Smooth muscle cell (in vitro differentiated cells): ENCODE measurements at regions not wholly inside any gene's neighbourhood (a gene's known extent, or its start where the extent isn't known, plus 50 kb on each side); places are given as distances from the start of the nearest gene placed in this dataset.
"Not testable (repeated sequence)": the region's sequence is repeated elsewhere in the genome, so short reads cannot be mapped to it uniquely, and the experiment has no call there.

ENCODE experiments used
- DNase-seq: peaks from one replicate; lab custom pipeline; 2025; ENCODE audit not compliant: unreplicated experiment; lab: John Stamatoyannopoulos, UW
- H2AFZ ChIP-seq: fragments of 200-600 bp; sonication (generic); 2 replicates; pipeline ENCODE4 v1.6.0; 2016; ENCODE audit warnings: antibody characterized with exemption, low read depth, mild to moderate bottlenecking
- H3F3A ChIP-seq: fragments of 200-600 bp; sonication (generic); 2 replicates; pipeline ENCODE4 v1.6.0; 2017; ENCODE audit warnings: antibody characterized with exemption, low read depth
- H3K27ac ChIP-seq: fragments of 200-600 bp; sonication (generic); 2 replicates; pipeline ENCODE4 v1.5.1; 2016; ENCODE audit warnings: low read depth, mild to moderate bottlenecking
- H3K27me3 ChIP-seq: fragments of 200-600 bp; sonication (generic); 2 replicates; pipeline ENCODE4 v1.6.1; 2016; ENCODE audit warnings: low read depth, mild to moderate bottlenecking
- H3K36me3 ChIP-seq: fragments of 200-600 bp; sonication (generic); 2 replicates; pipeline ENCODE4 v1.5.1; 2016; ENCODE audit warnings: low read depth
- H3K4me1 ChIP-seq: fragments of 200-600 bp; sonication (generic); 2 replicates; pipeline ENCODE4 v1.5.1; 2016; ENCODE audit warnings: low read depth
- H3K4me2 ChIP-seq: fragments of 200-600 bp; sonication (generic); 2 replicates; pipeline ENCODE4 v1.6.0; 2016; ENCODE audit warnings: mild to moderate bottlenecking
- H3K4me3 ChIP-seq: fragments of 200-600 bp; sonication (generic); 2 replicates; pipeline ENCODE4 v1.5.1; 2016; ENCODE audit warnings: mild to moderate bottlenecking
- H3K79me2 ChIP-seq: fragments of 200-600 bp; sonication (generic); 2 replicates; pipeline ENCODE4 v1.6.0; 2016; ENCODE audit warnings: low read depth, mild to moderate bottlenecking
- H3K9ac ChIP-seq: fragments of 200-600 bp; sonication (generic); 2 replicates; pipeline ENCODE4 v1.6.0; 2016; ENCODE audit warnings: low read depth
- H3K9me3 ChIP-seq: fragments of 200-600 bp; sonication (generic); replicated peaks from 2 replicates; pipeline ENCODE4 v1.5.1; 2016; ENCODE audit warnings: low read depth
- H4K20me1 ChIP-seq: fragments of 200-600 bp; sonication (generic); 2 replicates; pipeline ENCODE4 v1.6.0; 2016; ENCODE audit warnings: low read depth
- WGBS: methylation state at CpG from one replicate; pipeline ENCODE4 v1.1.7; 2016; ENCODE audit warnings: low lambda C conversion rate; 5-methylcytosine and 5-hydroxymethylcytosine counted together
- TF ChIP-seq, protein P1 (sequence below): fragments of 200-600 bp; sonication (generic); IDR thresholded peaks from 2 replicates; pipeline ENCODE4 v1.5.1; 2017; ENCODE audit warnings: borderline replicate concordance, mild to moderate bottlenecking, antibody characterized with exemption; ENCODE audit not compliant: insufficient read depth, poor library complexity, severe bottlenecking

DNA sequence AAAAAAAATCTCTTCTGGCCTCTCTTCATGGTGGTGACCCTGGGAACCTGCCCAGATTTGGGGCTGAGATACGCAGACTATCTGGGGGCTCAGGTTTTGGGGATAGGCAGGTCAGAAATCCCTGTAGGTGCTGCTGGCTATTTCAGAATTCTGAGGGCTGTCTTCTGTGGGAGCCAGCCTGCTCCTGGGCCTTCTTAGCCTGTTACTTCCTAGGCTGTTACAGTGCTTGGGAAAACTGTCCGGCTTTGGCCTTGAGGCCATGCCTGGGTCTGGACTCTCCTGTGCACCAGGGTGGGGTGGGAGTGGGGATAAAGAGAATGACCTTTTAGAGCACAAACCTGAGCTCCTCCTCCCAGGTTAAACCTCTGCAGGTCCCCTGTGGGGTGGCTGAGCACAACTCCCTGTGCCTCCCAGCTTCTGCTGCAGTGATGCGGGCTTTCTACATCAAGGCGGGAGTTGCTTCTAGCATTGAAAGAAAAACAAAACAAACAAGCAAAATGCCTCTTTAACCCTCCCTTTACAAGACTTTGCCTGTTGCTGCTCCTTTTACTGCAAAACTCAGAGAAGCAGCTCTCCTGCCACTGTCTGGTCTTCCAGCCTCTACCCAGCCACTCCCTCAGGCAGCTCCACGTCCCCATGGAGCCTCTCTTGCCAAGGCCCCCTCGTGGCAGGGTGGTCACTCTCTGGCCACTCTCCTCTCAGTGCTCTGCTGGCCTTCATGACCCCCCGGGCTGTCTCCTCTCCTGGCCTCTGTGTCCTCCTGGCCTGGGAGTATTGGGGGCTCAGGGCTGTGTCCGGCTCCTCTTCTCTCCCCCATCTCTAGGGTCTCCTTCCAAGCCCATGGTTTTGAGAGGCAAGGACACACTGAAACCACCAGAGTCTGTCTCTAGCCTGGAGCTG, 293.0 kb upstream of the HS6ST1 start:
- Histone ChIP-seq H3K4me3 (no peak overlapping the region), H2AFZ (no peak overlapping the region), H4K20me1 (no peaks in the 10 kb centered on the region), H3K9ac (no peak overlapping the region), H3K36me3 (no peaks in the 10 kb centered on the region), H3K9me3 (no peaks in the 10 kb centered on the region), H3K27ac (no peak overlapping the region), H3K79me2 (no peaks in the 10 kb centered on the region), H3K27me3 (no peaks in the 10 kb centered on the region), H3F3A (no peaks in the 10 kb centered on the region), H3K4me1 (no peaks in the 10 kb centered on the region), H3K4me2 (no peak overlapping the region)
- DNase-seq: no peak
- WGBS: 96% methylated on average over 8 of the region's 8 CpGs
- TF ChIP-seq, protein P1, sequence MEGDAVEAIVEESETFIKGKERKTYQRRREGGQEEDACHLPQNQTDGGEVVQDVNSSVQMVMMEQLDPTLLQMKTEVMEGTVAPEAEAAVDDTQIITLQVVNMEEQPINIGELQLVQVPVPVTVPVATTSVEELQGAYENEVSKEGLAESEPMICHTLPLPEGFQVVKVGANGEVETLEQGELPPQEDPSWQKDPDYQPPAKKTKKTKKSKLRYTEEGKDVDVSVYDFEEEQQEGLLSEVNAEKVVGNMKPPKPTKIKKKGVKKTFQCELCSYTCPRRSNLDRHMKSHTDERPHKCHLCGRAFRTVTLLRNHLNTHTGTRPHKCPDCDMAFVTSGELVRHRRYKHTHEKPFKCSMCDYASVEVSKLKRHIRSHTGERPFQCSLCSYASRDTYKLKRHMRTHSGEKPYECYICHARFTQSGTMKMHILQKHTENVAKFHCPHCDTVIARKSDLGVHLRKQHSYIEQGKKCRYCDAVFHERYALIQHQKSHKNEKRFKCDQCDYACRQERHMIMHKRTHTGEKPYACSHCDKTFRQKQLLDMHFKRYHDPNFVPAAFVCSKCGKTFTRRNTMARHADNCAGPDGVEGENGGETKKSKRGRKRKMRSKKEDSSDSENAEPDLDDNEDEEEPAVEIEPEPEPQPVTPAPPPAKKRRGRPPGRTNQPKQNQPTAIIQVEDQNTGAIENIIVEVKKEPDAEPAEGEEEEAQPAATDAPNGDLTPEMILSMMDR: no peak

DNA sequence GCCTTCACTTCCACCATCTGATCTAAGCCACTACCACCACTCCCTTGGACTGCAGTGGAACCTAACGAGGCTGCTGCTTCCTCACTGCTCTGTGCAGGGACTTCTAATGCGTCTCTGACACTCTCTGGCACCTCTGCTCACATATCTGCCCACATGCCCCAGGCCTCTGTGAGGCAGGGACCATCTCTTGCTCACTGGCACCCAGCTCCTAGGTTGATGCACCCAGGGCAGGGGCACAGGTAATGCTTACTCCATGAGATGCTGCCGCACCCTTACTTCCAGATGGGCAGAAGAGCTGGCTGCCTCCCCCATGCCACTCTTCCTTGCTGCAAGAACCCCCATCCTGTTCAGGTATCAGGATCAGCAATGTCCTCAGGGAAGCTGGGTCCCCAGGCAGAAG, 294.0 kb upstream of the HS6ST1 start:
- Histone ChIP-seq H3K27ac (no peak overlapping the region), H3K9ac (no peak overlapping the region), H3K4me3 (no peak overlapping the region), H4K20me1 (no peaks in the 10 kb centered on the region), H3K4me2 (no peak overlapping the region), H3F3A (no peaks in the 10 kb centered on the region), H2AFZ (no peak overlapping the region), H3K36me3 (no peaks in the 10 kb centered on the region), H3K79me2 (no peaks in the 10 kb centered on the region), H3K4me1 (no peaks in the 10 kb centered on the region), H3K9me3 (no peaks in the 10 kb centered on the region), H3K27me3 (no peaks in the 10 kb centered on the region)
- no peak for DNase-seq
- 95% methylated on average over 3 of the region's 3 CpGs for WGBS
- TF ChIP-seq, protein P1: no peak

GRCh38 chr2:128613351-128613750, 294.7 kb upstream of the HS6ST1 start:
- H3F3A ChIP-seq: no peaks in the 10 kb centered on the region
- no peaks in the 10 kb centered on the region for H3K36me3 ChIP-seq
- no peaks in the 10 kb centered on the region for H3K79me2 ChIP-seq
- H3K27me3 ChIP-seq: no peaks in the 10 kb centered on the region
- WGBS: 79% methylated on average over 7 of the region's 7 CpGs
- no peaks in the 10 kb centered on the region for H4K20me1 ChIP-seq
- H3K4me3 ChIP-seq: no peak overlapping the region
- H2AFZ ChIP-seq: no peak overlapping the region
- H3K4me1 ChIP-seq: no peaks in the 10 kb centered on the region
- H3K27ac ChIP-seq: no peak overlapping the region
- no peak overlapping the region for H3K4me2 ChIP-seq
- DNase-seq: no peak
- H3K9me3 ChIP-seq: no peaks in the 10 kb centered on the region
- H3K9ac ChIP-seq: no peak overlapping the region
- TF ChIP-seq, protein P1: no peak

- H3K79me2 ChIP-seq: no peaks in the 10 kb centered on the region
- H3K4me3 ChIP-seq: no peak overlapping the region
- H3K9me3 ChIP-seq: no peaks in the 10 kb centered on the region
- H3F3A ChIP-seq: no peaks in the 10 kb centered on the region
- no peak overlapping the region for H3K9ac ChIP-seq
- TF ChIP-seq, protein P1: no peak
- H3K4me2 ChIP-seq: no peak overlapping the region
- 93% methylated on average over 4 of the region's 4 CpGs for WGBS
- no peaks in the 10 kb centered on the region for H3K27me3 ChIP-seq
- H2AFZ ChIP-seq: no peak overlapping the region
- no peak overlapping the region for H3K27ac ChIP-seq
- H3K36me3 ChIP-seq: no peaks in the 10 kb centered on the region
- no peak for DNase-seq
- H4K20me1 ChIP-seq: no peaks in the 10 kb centered on the region
- H3K4me1 ChIP-seq: no peaks in the 10 kb centered on the region
These were observed 295.2 kb upstream of the HS6ST1 start for GRCh38 chr2:128613876-128614275.

- WGBS: 94% methylated on average over 6 of the region's 6 CpGs
- H2AFZ ChIP-seq, H3K27ac ChIP-seq: not testable (repeated sequence)
These were observed 296.2 kb upstream of the HS6ST1 start for GRCh38 chr2:128614907-128615306.

More at GRCh38 chr2:128614907-128615306, 296.2 kb upstream of the HS6ST1 start:
- H3K4me2 ChIP-seq, DNase-seq, H3K27me3 ChIP-seq, H3F3A ChIP-seq, H3K9ac ChIP-seq, H3K9me3 ChIP-seq, H4K20me1 ChIP-seq, H3K79me2 ChIP-seq, H3K4me3 ChIP-seq, H3K4me1 ChIP-seq, H3K36me3 ChIP-seq: not testable (repeated sequence)
